ENCODE measurements at regions not wholly inside any gene's neighbourhood (a gene's known extent, or its start where the extent isn't known, plus 50 kb on each side); places are given as distances from the start of the nearest gene placed in this dataset.

DNA sequence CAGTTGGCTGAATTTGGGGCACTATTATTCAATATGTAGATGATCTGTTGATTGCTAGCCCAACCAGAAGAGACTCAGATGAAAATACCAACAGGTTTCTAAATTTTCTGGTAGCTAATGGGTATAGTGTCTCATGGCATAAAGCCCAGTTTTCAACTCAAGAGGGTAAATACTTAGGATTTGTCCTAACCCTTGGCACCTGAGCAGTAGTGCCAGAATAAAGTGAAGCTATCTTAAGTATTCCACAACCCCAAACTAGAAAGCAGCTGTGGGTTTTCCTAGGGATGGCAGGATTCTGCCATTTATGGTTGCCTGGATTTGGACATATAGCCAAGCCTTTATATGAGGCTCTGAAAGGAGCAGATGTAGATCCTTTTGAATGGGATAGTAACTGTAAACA is 119.0 kb downstream of the AGTR2 start:
- Mint-ChIP-seq H3K27me3 (ENCODE audit: insufficient read depth) (no peaks in the 10 kb centered on the region), H3K36me3 (ENCODE audit: low read depth) (no peaks in the 10 kb centered on the region), H3K4me1 (ENCODE audit: low read depth) (no peaks in the 10 kb centered on the region), H3K9me3 (no peaks in the 10 kb centered on the region), H3K27ac (no peak overlapping the region), H3K4me3 (no peak overlapping the region)
- DNase-seq, result no peak
- TF ChIP-seq, protein P1, sequence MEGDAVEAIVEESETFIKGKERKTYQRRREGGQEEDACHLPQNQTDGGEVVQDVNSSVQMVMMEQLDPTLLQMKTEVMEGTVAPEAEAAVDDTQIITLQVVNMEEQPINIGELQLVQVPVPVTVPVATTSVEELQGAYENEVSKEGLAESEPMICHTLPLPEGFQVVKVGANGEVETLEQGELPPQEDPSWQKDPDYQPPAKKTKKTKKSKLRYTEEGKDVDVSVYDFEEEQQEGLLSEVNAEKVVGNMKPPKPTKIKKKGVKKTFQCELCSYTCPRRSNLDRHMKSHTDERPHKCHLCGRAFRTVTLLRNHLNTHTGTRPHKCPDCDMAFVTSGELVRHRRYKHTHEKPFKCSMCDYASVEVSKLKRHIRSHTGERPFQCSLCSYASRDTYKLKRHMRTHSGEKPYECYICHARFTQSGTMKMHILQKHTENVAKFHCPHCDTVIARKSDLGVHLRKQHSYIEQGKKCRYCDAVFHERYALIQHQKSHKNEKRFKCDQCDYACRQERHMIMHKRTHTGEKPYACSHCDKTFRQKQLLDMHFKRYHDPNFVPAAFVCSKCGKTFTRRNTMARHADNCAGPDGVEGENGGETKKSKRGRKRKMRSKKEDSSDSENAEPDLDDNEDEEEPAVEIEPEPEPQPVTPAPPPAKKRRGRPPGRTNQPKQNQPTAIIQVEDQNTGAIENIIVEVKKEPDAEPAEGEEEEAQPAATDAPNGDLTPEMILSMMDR (IDR thresholded peaks at IDR 0.05), result no peak

GRCh38 chrX:116290359-116290758 is 119.8 kb downstream of the AGTR2 start:
- TF ChIP-seq, protein P1 (IDR thresholded peaks at IDR 0.05), result no peak
- Mint-ChIP-seq H3K27ac (no peak overlapping the region), H3K36me3 (ENCODE audit: low read depth) (no peaks in the 10 kb centered on the region), H3K4me1 (ENCODE audit: low read depth) (no peaks in the 10 kb centered on the region), H3K27me3 (ENCODE audit: insufficient read depth) (no peaks in the 10 kb centered on the region), H3K9me3 (no peaks in the 10 kb centered on the region), H3K4me3 (no peak overlapping the region)
- no peak for DNase-seq

DNA sequence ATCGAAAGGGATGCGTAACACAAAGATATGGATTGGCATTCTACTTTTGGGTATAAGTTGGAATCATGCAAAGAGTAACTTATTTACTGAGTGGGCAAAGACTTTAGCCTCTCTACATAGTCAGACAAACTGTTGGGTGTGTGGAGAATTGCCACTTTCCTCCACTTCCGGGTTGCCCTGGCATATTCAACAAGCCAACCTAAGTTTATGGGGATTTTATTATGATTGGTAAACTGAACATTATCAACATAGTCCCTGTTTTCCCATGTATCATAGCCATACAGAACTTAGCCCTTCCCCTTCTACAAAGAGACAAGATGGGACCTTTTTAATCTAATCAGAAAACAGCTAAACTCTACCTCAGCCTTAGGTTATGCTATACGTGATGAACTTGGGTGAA is 121.6 kb downstream of the AGTR2 start:
- Mint-ChIP-seq H3K27me3 (ENCODE audit: insufficient read depth) (no peaks in the 10 kb centered on the region), H3K9me3 (no peaks in the 10 kb centered on the region), H3K36me3 (ENCODE audit: low read depth) (no peaks in the 10 kb centered on the region), H3K27ac (no peak overlapping the region), H3K4me1 (ENCODE audit: low read depth) (no peaks in the 10 kb centered on the region), H3K4me3 (no peak overlapping the region)
- TF ChIP-seq, protein P1 (IDR thresholded peaks at IDR 0.05), result no peak
- DNase-seq, result no peak

GRCh38 chrX:116298956-116299355 is 128.4 kb downstream of the AGTR2 start:
- TF ChIP-seq, protein P1 (IDR thresholded peaks at IDR 0.05), result no peak
- Mint-ChIP-seq H3K4me3 (no peak overlapping the region), H3K4me1 (ENCODE audit: low read depth) (no peaks in the 10 kb centered on the region), H3K27ac (no peak overlapping the region), H3K27me3 (ENCODE audit: insufficient read depth) (no peaks in the 10 kb centered on the region), H3K36me3 (ENCODE audit: low read depth) (no peaks in the 10 kb centered on the region), H3K9me3 (peaks cover 6% of the 10 kb centered on the region; the same call in 1 of the 2 replicates)
- DNase-seq, result no peak

GRCh38 chrX:116306218-116306617 is 130.2 kb upstream of the SLC6A14 start:
- peaks cover 14% of the 10 kb centered on the region for H3K9me3 Mint-ChIP-seq
- no peaks in the 10 kb centered on the region for H3K27me3 Mint-ChIP-seq (ENCODE audit: insufficient read depth)
- TF ChIP-seq, protein P1 (IDR thresholded peaks at IDR 0.05), result no peak
- no peak for DNase-seq
- no peak overlapping the region for H3K27ac Mint-ChIP-seq
- H3K4me3 Mint-ChIP-seq, result no peak overlapping the region
- H3K4me1 Mint-ChIP-seq (ENCODE audit: low read depth), result no peaks in the 10 kb centered on the region
- no peaks in the 10 kb centered on the region for H3K36me3 Mint-ChIP-seq (ENCODE audit: low read depth)

GRCh38 chrX:116317409-116317808 is 119.0 kb upstream of the SLC6A14 start:
- Mint-ChIP-seq H3K9me3 (no peaks in the 10 kb centered on the region; the same call in 1 of the 2 replicates), H3K36me3 (ENCODE audit: low read depth) (no peaks in the 10 kb centered on the region), H3K4me3 (no peak overlapping the region), H3K4me1 (ENCODE audit: low read depth) (no peaks in the 10 kb centered on the region), H3K27me3 (ENCODE audit: insufficient read depth) (no peaks in the 10 kb centered on the region), H3K27ac (no peak overlapping the region)
- TF ChIP-seq, protein P1 (IDR thresholded peaks at IDR 0.05), result no peak
- no peak for DNase-seq
